RCC 7860 (cell line): ENCODE measurements at regions not wholly inside any gene's neighbourhood (a gene's known extent, or its start where the extent isn't known, plus 50 kb on each side); places are given as distances from the start of the nearest gene placed in this dataset.
A peak's percentile ranks its signal among the peaks of the same experiment; 100 is the strongest.
"Not testable (repeated sequence)": the region's sequence is repeated elsewhere in the genome, so short reads cannot be mapped to it uniquely, and the experiment has no call there.

Source experiments
- DNase-seq: peaks from one replicate; pipeline ENCODE4 v3.0.0-alpha.2; 2015; ENCODE audit warnings: low spot score
- FAIRE-seq: peaks from 2 replicates; lab custom pipeline; 2012; peaks lifted over from hg19 to GRCh38; lab: Jason Lieb, UNC

GRCh38 chr7:55299273-55299967, 65.7 kb upstream of the LANCL2 start:
- no peak for FAIRE-seq
- no peak for DNase-seq

GRCh38 chr7:55303220-55303619, 61.9 kb upstream of the LANCL2 start:
- FAIRE-seq (no peak), DNase-seq (no peak)

GRCh38 chr7:55304018-55304762, 60.9 kb upstream of the LANCL2 start:
- no peak for DNase-seq
- FAIRE-seq, result no peak

GRCh38 chr7:55305135-55305534, 60.0 kb upstream of the LANCL2 start:
- DNase-seq (no peak), FAIRE-seq (no peak)

GRCh38 chr7:55306331-55306730, 58.8 kb upstream of the LANCL2 start:
- FAIRE-seq (no peak), DNase-seq (no peak)

GRCh38 chr7:55307123-55307916, 57.8 kb upstream of the LANCL2 start:
- FAIRE-seq, result no peak

GRCh38 chr7:55308186-55308929, 56.8 kb upstream of the LANCL2 start:
- no peak for FAIRE-seq

More at GRCh38 chr7:55307123-55307916, 57.8 kb upstream of the LANCL2 start:
- DNase-seq, result no peak

GRCh38 chr7:55309040-55309991, 55.8 kb upstream of the LANCL2 start:
- FAIRE-seq, result no peak
- no peak for DNase-seq

More at GRCh38 chr7:55308186-55308929, 56.8 kb upstream of the LANCL2 start:
- peak; percentile 56 for DNase-seq

GRCh38 chr7:55310287-55311025, 54.7 kb upstream of the LANCL2 start:
- FAIRE-seq, result no peak
- DNase-seq, result no peak

GRCh38 chr7:55311892-55312291, 53.2 kb upstream of the LANCL2 start:
- FAIRE-seq, DNase-seq: not testable (repeated sequence)

- not testable (repeated sequence) for FAIRE-seq
These were observed 51.5 kb upstream of the LANCL2 start for GRCh38 chr7:55313671-55314070.

GRCh38 chr7:55314967-55315366, 50.2 kb upstream of the LANCL2 start:
- FAIRE-seq (no peak), DNase-seq (no peak)

More at GRCh38 chr7:55313671-55314070, 51.5 kb upstream of the LANCL2 start:
- DNase-seq, result not testable (repeated sequence)
